ENCODE measurements at regions not wholly inside any gene's neighbourhood (a gene's known extent, or its start where the extent isn't known, plus 50 kb on each side); places are given as distances from the start of the nearest gene placed in this dataset.
A peak's percentile ranks its signal among the peaks of the same experiment; 100 is the strongest.

DNA sequence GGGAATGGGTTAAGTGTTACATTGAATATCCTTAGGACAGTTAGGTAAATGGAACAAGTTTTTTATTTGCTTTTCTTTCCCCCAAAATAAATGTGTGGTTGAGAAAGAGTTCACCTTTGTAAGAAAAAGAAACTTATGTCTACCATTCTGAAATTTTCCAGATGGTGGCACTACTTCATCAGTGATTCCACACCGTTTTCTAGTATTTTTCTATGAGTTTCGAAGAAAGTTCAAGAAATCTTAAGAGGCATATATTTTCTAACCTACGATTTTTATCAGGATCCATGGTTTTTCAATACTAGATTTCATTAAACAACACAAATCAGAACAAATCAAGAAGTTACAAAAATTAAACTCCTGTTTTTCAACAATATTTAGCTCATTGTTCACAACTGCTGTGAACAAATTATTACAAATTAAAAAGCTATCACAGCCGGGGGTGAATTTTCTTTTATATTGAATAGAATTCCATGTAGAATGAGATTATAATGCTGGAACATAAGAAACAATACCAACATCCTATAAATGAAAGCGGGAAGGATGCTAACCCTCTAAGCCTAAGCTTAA is 163.1 kb upstream of the NPVF start:
- TF ChIP-seq POLR2A (IDR thresholded peaks at IDR 0.05) (no peak), EP300 (IDR thresholded peaks at IDR 0.05) (no peak), CTCF (IDR thresholded peaks at IDR 0.05) (peak in 2 of 3 donors; percentile 51 to 59)
